Activated CD4-positive, alpha-beta T cell treated with anti-CD3 and anti-CD28 coated beads, Interleukin-2, amount 10 ng/mL, durations not matched to agents 7 days and 5 days (primary cell): ENCODE measurements at regions not wholly inside any gene's neighbourhood (a gene's known extent, or its start where the extent isn't known, plus 50 kb on each side); places are given as distances from the start of the nearest gene placed in this dataset.
"Not testable (repeated sequence)": the region's sequence is repeated elsewhere in the genome, so short reads cannot be mapped to it uniquely, and the experiment has no call there.

Experiments
- CTCF ChIA-PET: fragments of 350-600 bp; sonication (Branson Sonifier 250); formaldehyde crosslinking; loops from one replicate; lab custom pipeline; 2021; ENCODE audit warnings: antibody characterized with exemption; lab: Charles Lee
- POLR2A ChIA-PET: fragments of 350-600 bp; sonication (Branson Sonifier 250); formaldehyde crosslinking; loops from one replicate; lab custom pipeline; 2021; ENCODE audit warnings: antibody characterized with exemption; lab: Charles Lee
- DNase-seq: peaks from one replicate; pipeline ENCODE4 v3.0.0-alpha.2; 2020
- H3K27ac Mint-ChIP-seq: one replicate; pipeline ENCODE4 v1.8.0; 2021; ENCODE audit warnings: mild to moderate bottlenecking, moderate library complexity, mixed read lengths
- H3K27me3 Mint-ChIP-seq: one replicate; pipeline ENCODE4 v1.8.0; 2021; ENCODE audit warnings: mixed read lengths
- H3K36me3 Mint-ChIP-seq: one replicate; pipeline ENCODE4 v1.8.0; 2021; ENCODE audit warnings: low read depth, mixed read lengths
- H3K4me1 Mint-ChIP-seq: one replicate; pipeline ENCODE4 v1.8.0; 2021; ENCODE audit warnings: mixed read lengths
- H3K4me3 Mint-ChIP-seq: one replicate; pipeline ENCODE4 v1.8.0; 2021; ENCODE audit warnings: mild to moderate bottlenecking, moderate library complexity, mixed read lengths
- H3K9me3 Mint-ChIP-seq: one replicate; pipeline ENCODE4 v1.8.0; 2021; ENCODE audit warnings: mixed read lengths

- CTCF ChIA-PET, result no interaction called here
- H3K4me3 Mint-ChIP-seq, result no peak overlapping the region
- no peaks in the 10 kb centered on the region for H3K9me3 Mint-ChIP-seq
- POLR2A ChIA-PET, result no interaction called here
- H3K27ac Mint-ChIP-seq, result peak overlapping the region; percentile 14
- peaks cover 12% of the 10 kb centered on the region for H3K4me1 Mint-ChIP-seq
- H3K27me3 Mint-ChIP-seq, result no peaks in the 10 kb centered on the region
- DNase-seq, result no peak
- no peaks in the 10 kb centered on the region for H3K36me3 Mint-ChIP-seq
These were observed 115.4 kb upstream of the ACBD5 start for GRCh38 chr10:27355918-27356573.

GRCh38 chr10:27354643-27355270, 114.2 kb upstream of the ACBD5 start:
- peak overlapping the region; percentile 76 for H3K27ac Mint-ChIP-seq
- CTCF ChIA-PET, H3K36me3 Mint-ChIP-seq, H3K9me3 Mint-ChIP-seq, POLR2A ChIA-PET, H3K27me3 Mint-ChIP-seq: not testable (repeated sequence)
- DNase-seq, result peak; percentile 13
- peaks cover 12% of the 10 kb centered on the region for H3K4me1 Mint-ChIP-seq
- peak overlapping the region; percentile 50 for H3K4me3 Mint-ChIP-seq

- Mint-ChIP-seq H3K4me3 (peak overlapping the region; percentile 50), H3K4me1 (peaks cover 12% of the 10 kb centered on the region), H3K27ac (peak overlapping the region; percentile 76)
- H3K9me3 Mint-ChIP-seq, CTCF ChIA-PET, H3K27me3 Mint-ChIP-seq, DNase-seq, POLR2A ChIA-PET, H3K36me3 Mint-ChIP-seq: not testable (repeated sequence)
These were observed 113.5 kb upstream of the ACBD5 start for GRCh38 chr10:27354100-27354499.

GRCh38 chr10:27349987-27350386, 109.4 kb upstream of the ACBD5 start:
- Mint-ChIP-seq H3K4me1 (peaks cover 28% of the 10 kb centered on the region), H3K9me3 (no peaks in the 10 kb centered on the region), H3K27ac (no peak overlapping the region), H3K4me3 (no peak overlapping the region), H3K36me3 (no peaks in the 10 kb centered on the region), H3K27me3 (peaks cover 4% of the 10 kb centered on the region)
- ChIA-PET POLR2A (no interaction called here), CTCF (no interaction called here)
- DNase-seq, result no peak

GRCh38 chr10:27347827-27348207, 107.2 kb upstream of the ACBD5 start:
- H3K27me3 Mint-ChIP-seq, DNase-seq, POLR2A ChIA-PET, H3K9me3 Mint-ChIP-seq, H3K36me3 Mint-ChIP-seq, H3K4me3 Mint-ChIP-seq, H3K27ac Mint-ChIP-seq: not testable (repeated sequence)
- H3K4me1 Mint-ChIP-seq, result peaks cover 21% of the 10 kb centered on the region
- CTCF ChIA-PET, result interaction anchor here (0.5 kb wide), 1 partner anchor 1024 kb away, joined by 3 read pairs; no protein-coding TSS in a partner anchor

- Mint-ChIP-seq H3K27ac (no peak overlapping the region), H3K9me3 (no peaks in the 10 kb centered on the region), H3K4me3 (no peak overlapping the region), H3K36me3 (no peaks in the 10 kb centered on the region), H3K27me3 (peaks cover 8% of the 10 kb centered on the region), H3K4me1 (peaks cover 21% of the 10 kb centered on the region)
- ChIA-PET CTCF (no interaction called here), POLR2A (no interaction called here)
- DNase-seq, result no peak
These were observed 104.9 kb upstream of the ACBD5 start for GRCh38 chr10:27345455-27345920.

GRCh38 chr10:27344568-27345454, 104.2 kb upstream of the ACBD5 start:
- Mint-ChIP-seq H3K4me3 (no peak overlapping the region), H3K9me3 (no peaks in the 10 kb centered on the region)
- no peak for DNase-seq

GRCh38 chr10:27341001-27341400, 100.4 kb upstream of the ACBD5 start:
- ChIA-PET POLR2A (no interaction called here), CTCF (no interaction called here)
- no peak overlapping the region for H3K4me3 Mint-ChIP-seq
- peaks cover 8% of the 10 kb centered on the region for H3K4me1 Mint-ChIP-seq
- H3K9me3 Mint-ChIP-seq, result no peaks in the 10 kb centered on the region
- no peaks in the 10 kb centered on the region for H3K36me3 Mint-ChIP-seq
- no peak overlapping the region for H3K27ac Mint-ChIP-seq
- peaks cover 10% of the 10 kb centered on the region for H3K27me3 Mint-ChIP-seq
- no peak for DNase-seq

More at GRCh38 chr10:27344568-27345454, 104.2 kb upstream of the ACBD5 start:
- Mint-ChIP-seq H3K27me3 (peaks cover 8% of the 10 kb centered on the region), H3K4me1 (peaks cover 21% of the 10 kb centered on the region), H3K36me3 (no peaks in the 10 kb centered on the region), H3K27ac (no peak overlapping the region)
- POLR2A ChIA-PET, result no interaction called here
- CTCF ChIA-PET, result no interaction called here

GRCh38 chr10:27335246-27335645, 94.6 kb upstream of the ACBD5 start:
- H3K27me3 Mint-ChIP-seq, result peaks cover 12% of the 10 kb centered on the region

GRCh38 chr10:27330074-27330473, 89.5 kb upstream of the ACBD5 start:
- no peak overlapping the region for H3K4me3 Mint-ChIP-seq
- H3K4me1 Mint-ChIP-seq, result no peaks in the 10 kb centered on the region
- H3K36me3 Mint-ChIP-seq, result no peaks in the 10 kb centered on the region
- H3K9me3 Mint-ChIP-seq, result no peaks in the 10 kb centered on the region
- peaks cover 4% of the 10 kb centered on the region for H3K27me3 Mint-ChIP-seq
- H3K27ac Mint-ChIP-seq, result no peak overlapping the region
- DNase-seq, result no peak
- CTCF ChIA-PET, result interaction anchor here (0.6 kb wide), 1 partner anchor 70 kb away, joined by 5 read pairs; no protein-coding TSS in a partner anchor
- POLR2A ChIA-PET, result no interaction called here

More at GRCh38 chr10:27335246-27335645, 94.6 kb upstream of the ACBD5 start:
- H3K36me3 Mint-ChIP-seq, DNase-seq, H3K4me3 Mint-ChIP-seq, H3K4me1 Mint-ChIP-seq, POLR2A ChIA-PET, H3K27ac Mint-ChIP-seq, H3K9me3 Mint-ChIP-seq, CTCF ChIA-PET: not testable (repeated sequence)

GRCh38 chr10:27328946-27329345, 88.3 kb upstream of the ACBD5 start:
- Mint-ChIP-seq H3K27me3 (peaks cover 4% of the 10 kb centered on the region), H3K27ac (no peak overlapping the region), H3K4me1 (no peaks in the 10 kb centered on the region), H3K4me3 (no peak overlapping the region), H3K36me3 (no peaks in the 10 kb centered on the region), H3K9me3 (no peaks in the 10 kb centered on the region)
- POLR2A ChIA-PET, result no interaction called here
- DNase-seq, result no peak
- CTCF ChIA-PET, result interaction anchor here (0.6 to 1.1 kb wide), 3 partner anchors 10 to 1236 kb away, joined by 3 to 4 read pairs (median 4); no protein-coding TSS in a partner anchor

GRCh38 chr10:27326748-27327147, 86.2 kb upstream of the ACBD5 start:
- H3K4me1 Mint-ChIP-seq, H3K27ac Mint-ChIP-seq, CTCF ChIA-PET, H3K27me3 Mint-ChIP-seq, POLR2A ChIA-PET, H3K36me3 Mint-ChIP-seq, H3K9me3 Mint-ChIP-seq, H3K4me3 Mint-ChIP-seq, DNase-seq: not testable (repeated sequence)
